H1 (cell line): ENCODE measurements at regions not wholly inside any gene's neighbourhood (a gene's known extent, or its start where the extent isn't known, plus 50 kb on each side); places are given as distances from the start of the nearest gene placed in this dataset.
A peak's percentile ranks its signal among the peaks of the same experiment; 100 is the strongest.

Experiments
- CTCF ChIA-PET: fragments of 300-600 bp; sonication (Branson Sonifier 250); formaldehyde crosslinking; loops from one replicate; lab custom pipeline; 2021; ENCODE audit not compliant: partially characterized antibody; lab: Charles Lee
- POLR2A ChIA-PET: fragments of 300-600 bp; sonication (Branson Sonifier 250); formaldehyde crosslinking; loops from one replicate; lab custom pipeline; 2021; ENCODE audit warnings: inconsistent platforms; ENCODE audit not compliant: partially characterized antibody; lab: Charles Lee
- DNase-seq, 2 experiments: peaks; one replicate each; pipeline versions ENCODE4 v3.0.0 to v3.0.0-alpha.2; 2010 to 2022; ENCODE audit warnings: low spot score in 2 of 2, low read depth in 1 of 2, mixed read lengths in 1 of 2
- FAIRE-seq: peaks from 2 replicates; lab custom pipeline; 2011; peaks lifted over from hg19 to GRCh38; lab: Jason Lieb, UNC
- H2AFZ ChIP-seq: 2 replicates; pipeline ENCODE4 v1.8.1; 2012; ENCODE audit warnings: low read length, inconsistent platforms
- H2AK5ac ChIP-seq: 2 replicates; pipeline ENCODE4 v1.6.1; 2013; ENCODE audit warnings: low read depth, low read length
- H2BK120ac ChIP-seq: replicated peaks from 2 replicates; pipeline ENCODE3; 2013; ENCODE audit warnings: low read depth, low read length, inconsistent platforms
- H2BK12ac ChIP-seq: 2 replicates; pipeline ENCODE4 v1.6.1; 2013; ENCODE audit warnings: low read depth, low read length
- H2BK15ac ChIP-seq: 2 replicates; pipeline ENCODE4 v1.6.1; 2013; ENCODE audit warnings: low read length
- H2BK20ac ChIP-seq: 2 replicates; pipeline ENCODE4 v1.6.1; 2013; ENCODE audit warnings: low read length
- H2BK5ac ChIP-seq: 2 replicates; pipeline ENCODE4 v1.6.1; 2013; ENCODE audit warnings: low read depth, low read length
- H3K14ac ChIP-seq: 2 replicates; pipeline ENCODE4 v1.6.1; 2013; ENCODE audit warnings: inconsistent platforms; ENCODE audit not compliant: insufficient read length
- H3K18ac ChIP-seq: 2 replicates; pipeline ENCODE4 v1.6.1; 2013; ENCODE audit warnings: low read length; ENCODE audit errors: extremely low read depth
- H3K23ac ChIP-seq: 2 replicates; pipeline ENCODE4 v1.6.1; 2013; ENCODE audit warnings: inconsistent platforms; ENCODE audit not compliant: insufficient read length
- H3K23me2 ChIP-seq: 2 replicates; pipeline ENCODE4 v1.6.1; 2013; ENCODE audit warnings: low read depth, low read length
- H3K27ac ChIP-seq: 2 replicates; pipeline ENCODE4 v1.6.1; 2011; ENCODE audit warnings: low read depth, low read length, inconsistent platforms
- H3K27me3 ChIP-seq, 4 experiments: replicated peaks in 1 of 4; 1 replicate in 1 of 4; 2 replicates in 3 of 4; pipeline versions ENCODE4 v1.6.1 to v1.8.1; 2011 to 2013; ENCODE audit warnings: low read length in 3 of 4, mild to moderate bottlenecking in 3 of 4, inconsistent platforms in 2 of 4, mixed read lengths in 2 of 4, moderate library complexity in 1 of 4; ENCODE audit not compliant: control insufficient read depth in 3 of 4, insufficient read depth in 3 of 4; ENCODE audit errors: extremely low read depth in 1 of 4
- H3K36me3 ChIP-seq, 4 experiments: 2 replicates each; pipeline versions ENCODE4 v1.6.1 to v1.8.1; 2011 to 2013; ENCODE audit warnings: mild to moderate bottlenecking in 4 of 4, low read length in 3 of 4, moderate library complexity in 2 of 4, control low read depth in 1 of 4, inconsistent platforms in 1 of 4; ENCODE audit not compliant: insufficient read depth in 4 of 4, control insufficient read depth in 2 of 4
- H3K4ac ChIP-seq: replicated peaks from 2 replicates; pipeline ENCODE3; 2013; ENCODE audit warnings: low read length, low read depth, mixed read lengths, inconsistent platforms; ENCODE audit not compliant: insufficient read length
- H3K4me1 ChIP-seq, 4 experiments: replicated peaks in 1 of 4; 1 replicate in 1 of 4; 2 replicates in 3 of 4; pipeline versions ENCODE4 v1.6.1 to v1.8.1; 2011 to 2013; ENCODE audit warnings: low read length in 3 of 4, inconsistent platforms in 2 of 4, mixed read lengths in 1 of 4; ENCODE audit not compliant: insufficient read depth in 4 of 4, control insufficient read depth in 3 of 4
- H3K4me2 ChIP-seq, 2 experiments: 2 replicates each; pipeline versions ENCODE4 v1.6.1 to v1.8.1; 2011 to 2013; ENCODE audit warnings: low read depth in 2 of 2, low read length in 2 of 2, control low read depth in 1 of 2, inconsistent platforms in 1 of 2, mild to moderate bottlenecking in 1 of 2; ENCODE audit not compliant: insufficient read depth in 1 of 2
- H3K4me3 ChIP-seq, 4 experiments: fragments of 200-600, 300-600 bp in 1 of 4; sonication (generic), shearing (Covaris generic), sonication (Bioruptor Twin) in 1 of 4; 2 replicates each; pipeline versions ENCODE4 v1.5.1 to v1.8.1; 2011 to 2016; ENCODE audit warnings: low read length in 4 of 4, low read depth in 3 of 4, control low read depth in 2 of 4, inconsistent platforms in 2 of 4, mild to moderate bottlenecking in 2 of 4, mixed read lengths in 1 of 4, moderate library complexity in 1 of 4; ENCODE audit not compliant: insufficient read depth in 2 of 4; ENCODE audit errors: extremely low read depth in 1 of 4
- H3K56ac ChIP-seq: replicated peaks from 2 replicates; pipeline ENCODE3; 2013; ENCODE audit warnings: low read depth, mild to moderate bottlenecking, mixed read lengths, low read length, inconsistent platforms; ENCODE audit not compliant: insufficient read length
- H3K79me1 ChIP-seq: 2 replicates; pipeline ENCODE4 v1.6.1; 2013; ENCODE audit warnings: low read depth, low read length, control low read depth
- H3K79me2 ChIP-seq, 2 experiments: 2 replicates each; pipeline versions ENCODE4 v1.6.1 to v1.8.1; 2012 to 2013; ENCODE audit warnings: low read length in 2 of 2, mild to moderate bottlenecking in 2 of 2, inconsistent platforms in 1 of 2; ENCODE audit not compliant: insufficient read depth in 2 of 2, control insufficient read depth in 1 of 2
- H3K9ac ChIP-seq, 4 experiments: replicated peaks in 1 of 4; 1 replicate in 1 of 4; 2 replicates in 3 of 4; pipeline versions ENCODE4 v1.6.1 to v1.8.1; 2011 to 2013; ENCODE audit warnings: low read depth in 3 of 4, low read length in 3 of 4, control low read depth in 2 of 4, mild to moderate bottlenecking in 2 of 4, moderate library complexity in 2 of 4, inconsistent platforms in 1 of 4; ENCODE audit errors: extremely low read depth in 1 of 4
- H3K9me3 ChIP-seq, 2 experiments: 2 replicates each; pipeline versions ENCODE4 v1.6.1 to v1.8.1; 2012 to 2013; ENCODE audit warnings: mild to moderate bottlenecking in 2 of 2, moderate library complexity in 2 of 2, control low read depth in 1 of 2, inconsistent platforms in 1 of 2, low read depth in 1 of 2, low read length in 1 of 2, mixed read lengths in 1 of 2; ENCODE audit not compliant: insufficient read depth in 2 of 2
- H4K20me1 ChIP-seq, 2 experiments: replicated peaks in 1 of 2; 2 replicates each; pipeline versions ENCODE3 to v1.8.1; 2011 to 2013; ENCODE audit warnings: inconsistent platforms in 2 of 2, low read length in 2 of 2, mild to moderate bottlenecking in 1 of 2; ENCODE audit not compliant: insufficient read depth in 2 of 2, control insufficient read depth in 1 of 2
- H4K5ac ChIP-seq: 2 replicates; pipeline ENCODE4 v1.6.1; 2013; ENCODE audit warnings: low read length, low read depth, mixed read lengths, inconsistent platforms; ENCODE audit not compliant: insufficient read length
- H4K8ac ChIP-seq: 2 replicates; pipeline ENCODE4 v1.8.0; 2013; ENCODE audit warnings: mild to moderate bottlenecking, moderate library complexity, low read length, inconsistent platforms; ENCODE audit not compliant: insufficient read depth; ENCODE audit errors: extremely low read depth
- H4K91ac ChIP-seq: replicated peaks from 2 replicates; pipeline ENCODE3; 2013; ENCODE audit warnings: low read length, mixed read lengths, inconsistent platforms; ENCODE audit not compliant: insufficient read length
- CTCF ChIP-seq, 3 experiments: IDR thresholded peaks; 1 replicate in 2 of 3; 2 replicates in 1 of 3; pipeline versions ENCODE4 v1.5.1 to v1.6.1; 2011; ENCODE audit warnings: low read length in 3 of 3, mild to moderate bottlenecking in 3 of 3, inconsistent platforms in 2 of 3, low read depth in 1 of 3, moderate library complexity in 1 of 3; ENCODE audit not compliant: insufficient read depth in 1 of 3; ENCODE audit errors: control extremely low read depth in 1 of 3
- JUND ChIP-seq: IDR thresholded peaks from 2 replicates; pipeline ENCODE4 v1.6.1; 2011; ENCODE audit warnings: mild to moderate bottlenecking, improper control_type of control experiment, low read length
- POLR2AphosphoS5 ChIP-seq: IDR thresholded peaks from 2 replicates; pipeline ENCODE4 v1.6.1; 2011; ENCODE audit warnings: low read depth, low read length
- RAD21 ChIP-seq, 2 experiments: IDR thresholded peaks in 1 of 2; conservative IDR thresholded peaks in 1 of 2; 2 replicates each; pipeline ENCODE4 v1.6.1; 2011; ENCODE audit warnings: low read depth in 2 of 2, low read length in 2 of 2, improper control_type of control experiment in 1 of 2, inconsistent platforms in 1 of 2, mild to moderate bottlenecking in 1 of 2, moderate library complexity in 1 of 2
- SP2 ChIP-seq: IDR thresholded peaks from 2 replicates; pipeline ENCODE4 v1.6.1; 2012; ENCODE audit warnings: mild to moderate bottlenecking, low read length, inconsistent platforms
- WGBS, 2 experiments: shearing (Covaris generic) in 1 of 2; methylation state at CpG; one replicate each; pipeline versions ENCODE4 v1.1.6 to v1.1.7; 2013 to 2015; ENCODE audit warnings: low lambda C conversion rate in 2 of 2, mixed read lengths in 2 of 2, inconsistent platforms in 1 of 2, low coverage in 1 of 2, missing lambda C conversion rate in 1 of 2; ENCODE audit not compliant: insufficient replicate concordance in 2 of 2, insufficient coverage in 1 of 2, insufficient read length in 1 of 2; ENCODE audit errors: extremely low coverage in 1 of 2, missing lambda C conversion rate in 1 of 2; 5-methylcytosine and 5-hydroxymethylcytosine counted together

GRCh38 chr4:136713140-136713539 is 819.2 kb downstream of the PCDH18 start:
- Histone ChIP-seq H4K20me1 (no peaks in the 10 kb centered on the region), H3K9ac (no peak overlapping the region), H3K79me2 (no peaks in the 10 kb centered on the region), H4K91ac (no peak overlapping the region), H3K36me3 (no peaks in the 10 kb centered on the region), H3K14ac (no peak overlapping the region), H2BK12ac (no peak overlapping the region), H3K27ac (no peak overlapping the region), H3K27me3 (no peaks in the 10 kb centered on the region), H3K18ac (no peak overlapping the region), H3K23ac (no peak overlapping the region), H2AFZ (no peak overlapping the region), H3K9me3 (no peaks in the 10 kb centered on the region), H2AK5ac (no peak overlapping the region), H3K4me3 (no peak overlapping the region), H3K4me1 (no peaks in the 10 kb centered on the region), H3K56ac (no peak overlapping the region), H3K4ac (no peak overlapping the region), H2BK15ac (no peak overlapping the region), H4K5ac (no peak overlapping the region), H4K8ac (no peak overlapping the region), H2BK120ac (no peak overlapping the region), H3K4me2 (no peak overlapping the region), H2BK5ac (no peak overlapping the region), H2BK20ac (no peak overlapping the region), H3K23me2 (no peaks in the 10 kb centered on the region), H3K79me1 (no peaks in the 10 kb centered on the region)
- DNase-seq, result peak in 1 of 2 experiments; percentile 19
- FAIRE-seq, result no peak
- 89% methylated on average over 1 of the region's 1 CpG; no CpG with 5 or more reads in 1 of the 2 experiments for WGBS, 2 experiments
- POLR2A ChIA-PET, result interaction anchor here (0.6 kb wide), 1 partner anchor 428 kb away, joined by 3 read pairs; no protein-coding TSS in a partner anchor
- CTCF ChIA-PET, result interaction anchor here (0.5 to 1.9 kb wide), 6 partner anchors 8 to 1734 kb away, joined by 3 to 11 read pairs (median 4); no protein-coding TSS in a partner anchor
- peak; percentile 57 to 65 for TF ChIP-seq RAD21 (IDR thresholded peaks at IDR 0.05 in 1 of 2, conservative IDR thresholded peaks at IDR 0.05 in 1 of 2; ENCODE audit: low read depth in 2 of 2, low read length in 2 of 2)
- TF ChIP-seq POLR2AphosphoS5, result no peak
- 0 out of 2 replicates have a peak, but pooled peaks have one; percentile 34 for TF ChIP-seq JUND
- TF ChIP-seq CTCF (IDR thresholded peaks at IDR 0.05; ENCODE audit: control extremely low read depth in 1 of 3, insufficient read depth in 1 of 3, low read depth in 1 of 3, low read length in 3 of 3), result peak in 1 of 3 experiments; percentile 17; a peak in 1 of 4 replicates
- TF ChIP-seq SP2, result no peak
